NCI-H187 (cell line): ENCODE measurements at regions not wholly inside any gene's neighbourhood (a gene's known extent, or its start where the extent isn't known, plus 50 kb on each side); places are given as distances from the start of the nearest gene placed in this dataset.
A peak's percentile ranks its signal among the peaks of the same experiment; 100 is the strongest.
"Not testable (repeated sequence)": the region's sequence is repeated elsewhere in the genome, so short reads cannot be mapped to it uniquely, and the experiment has no call there.

Experiments
- DNase-seq, 2 experiments: peaks; one replicate each; lab custom pipeline; 2025; lab: John Stamatoyannopoulos, UW

DNA sequence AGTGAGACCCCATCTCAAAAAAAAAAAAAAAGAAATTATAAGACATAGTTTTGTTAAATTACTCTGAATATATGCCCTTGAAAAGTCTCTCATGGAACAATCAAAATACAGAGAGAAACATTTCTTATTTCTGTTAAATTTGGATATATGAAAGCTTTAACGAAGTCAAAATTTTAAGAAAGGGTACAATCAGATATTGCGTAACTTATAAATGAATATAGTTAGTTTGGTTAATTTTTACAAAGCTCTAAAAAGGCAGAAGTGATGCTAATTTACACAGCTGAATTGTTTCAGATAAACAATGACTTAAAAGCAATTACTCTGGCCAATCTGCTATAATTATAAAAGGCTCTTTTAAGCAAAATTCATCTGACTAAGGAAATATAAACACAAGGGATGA, 611.6 kb upstream of the CCDC179 start:
- DNase-seq, result no peak

DNA sequence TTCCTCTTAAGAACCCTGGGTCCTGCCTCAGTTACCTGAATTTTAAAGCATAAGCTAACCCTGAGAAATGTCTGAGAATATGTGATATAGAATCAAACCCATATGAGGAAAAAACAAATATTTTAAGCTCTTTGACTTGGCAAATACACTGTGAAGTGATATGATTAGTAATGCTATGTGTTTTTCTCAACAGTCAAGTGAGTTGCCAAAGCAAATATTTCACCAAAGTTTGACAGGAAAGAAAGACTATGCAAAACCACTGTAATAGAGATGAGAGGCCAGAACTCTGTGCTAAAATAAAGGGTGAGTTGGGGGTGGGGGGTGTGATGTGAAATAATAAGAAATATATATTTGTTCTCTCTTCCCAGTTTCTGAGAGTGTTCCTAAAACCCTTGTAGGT, 613.5 kb upstream of the CCDC179 start:
- no peak for DNase-seq

DNA sequence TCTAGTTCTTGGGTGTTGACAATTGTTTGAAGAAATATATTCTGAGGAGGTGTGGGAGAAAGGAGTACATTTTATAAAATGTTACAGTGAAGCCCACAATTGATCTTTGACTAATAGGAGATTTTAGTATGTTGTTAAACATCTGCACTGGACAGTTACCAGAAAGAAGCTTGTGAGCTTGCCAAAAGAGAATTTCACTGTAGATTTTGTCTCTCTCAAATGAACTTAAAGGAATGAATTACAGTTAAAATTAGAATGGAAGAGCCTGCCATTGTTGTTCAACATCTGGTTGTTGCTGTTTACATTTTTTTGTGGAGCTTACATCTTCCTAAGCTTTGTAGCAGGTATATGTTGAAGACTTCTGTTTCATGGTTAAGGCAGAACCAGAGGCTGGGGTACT, 620.5 kb upstream of the CCDC179 start:
- DNase-seq, result no peak

DNA sequence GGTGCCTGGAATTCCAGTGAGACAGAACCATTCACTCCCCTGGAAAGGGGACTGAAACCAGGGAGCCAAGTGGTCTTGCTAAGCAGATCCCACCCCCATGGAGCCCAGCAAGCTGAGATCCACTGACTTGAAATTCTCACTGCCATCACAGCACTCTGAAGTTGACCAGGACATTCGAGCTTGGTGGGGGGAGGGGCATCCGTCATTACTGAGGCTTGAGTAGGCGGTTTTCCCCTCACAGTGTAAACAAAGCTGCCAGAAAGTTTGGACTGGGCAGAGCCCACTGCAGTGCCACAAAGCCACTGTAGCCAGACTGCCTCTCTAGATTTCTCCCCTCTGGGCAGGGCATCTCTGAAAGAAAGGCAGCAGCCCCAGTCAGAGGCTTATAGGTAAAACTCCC, 623.9 kb upstream of the CCDC179 start:
- DNase-seq, result not testable (repeated sequence)

DNA sequence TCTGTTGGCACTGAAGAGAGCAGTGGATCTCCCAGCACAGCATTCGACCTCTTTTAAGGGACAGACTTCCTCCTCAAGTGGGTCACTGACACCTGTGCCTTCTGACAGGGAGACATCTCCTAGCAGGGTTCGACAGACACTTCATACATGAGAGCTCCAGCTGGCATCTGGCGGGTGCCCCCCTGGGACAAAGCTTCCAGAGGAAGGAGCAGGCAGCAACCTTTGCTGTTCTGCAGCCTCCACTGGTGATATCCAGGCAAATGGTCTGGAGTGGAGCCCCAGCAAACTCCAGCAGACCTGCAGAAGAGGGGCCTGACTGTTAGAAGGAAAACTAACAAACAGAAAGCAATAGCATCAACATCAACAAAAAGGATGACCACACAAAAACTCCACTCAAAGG, 624.3 kb upstream of the CCDC179 start:
- not testable (repeated sequence) for DNase-seq

DNA sequence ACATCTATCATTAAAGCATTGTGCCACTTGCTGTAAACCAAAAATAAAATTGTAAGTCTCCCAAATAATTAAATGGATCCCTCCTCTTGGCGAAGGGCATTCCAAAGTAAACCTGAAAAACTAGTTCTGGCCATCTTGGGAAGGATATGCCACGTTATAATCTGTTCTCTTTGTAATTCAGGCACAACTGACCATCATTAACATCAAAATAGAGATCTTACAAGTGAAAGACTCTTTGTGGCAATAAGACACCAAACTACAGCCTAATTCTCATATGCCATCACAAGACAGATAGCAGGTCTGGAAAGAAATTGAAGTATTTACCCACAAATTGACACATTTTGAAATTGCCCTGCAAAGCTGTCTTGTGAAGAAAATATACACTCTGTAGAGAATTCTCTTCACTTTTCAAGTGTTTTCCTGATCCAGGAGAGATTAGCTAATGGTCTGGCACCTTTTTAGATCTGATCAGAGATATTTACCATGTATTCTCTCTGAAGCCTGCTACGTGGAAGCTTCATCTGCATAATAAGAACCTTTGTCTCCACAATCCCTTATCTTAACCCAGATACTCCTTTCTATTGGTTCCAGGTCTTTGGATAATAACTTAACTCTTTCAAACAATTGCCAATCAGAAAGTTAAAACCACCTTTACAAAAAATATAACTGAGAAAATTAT, 630.4 kb upstream of the CCDC179 start:
- no peak for DNase-seq

DNA sequence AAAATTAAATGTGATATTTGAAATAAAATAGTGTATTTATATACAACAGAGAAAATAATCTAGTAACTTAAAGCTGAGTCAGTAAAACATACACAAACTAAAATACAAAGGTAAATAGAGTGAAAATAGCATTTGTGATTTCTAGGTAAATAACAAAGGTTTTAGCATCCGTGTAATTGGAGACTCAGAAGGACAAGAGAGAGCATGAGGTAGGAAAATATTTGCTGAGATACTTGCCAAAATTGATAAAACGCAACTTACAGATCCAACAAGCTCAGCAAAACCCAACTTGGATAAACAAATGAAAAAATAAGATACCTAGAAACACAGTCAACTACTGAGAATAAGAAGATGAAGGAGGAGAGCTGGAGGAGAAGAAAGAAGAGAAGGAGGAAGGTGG, 634.7 kb upstream of the CCDC179 start:
- no peak for DNase-seq

DNA sequence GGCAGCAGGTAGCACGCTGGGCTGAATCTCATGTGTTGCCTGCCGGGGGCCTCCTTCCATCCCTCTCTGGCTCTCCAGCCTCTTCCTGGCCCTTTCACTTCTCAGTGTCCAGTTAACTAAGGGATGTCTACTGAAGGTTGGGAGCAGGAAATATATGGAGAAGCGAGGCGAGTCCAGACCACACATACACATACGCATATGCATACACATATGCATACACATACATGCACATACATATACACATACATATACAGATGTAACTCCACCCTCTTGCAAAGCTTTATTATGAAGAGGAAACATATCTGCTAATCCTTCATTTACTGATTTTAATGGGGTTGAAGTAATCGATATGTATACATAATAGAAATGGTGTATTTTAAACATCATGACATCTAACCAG, 636.1 kb upstream of the CCDC179 start:
- no peak for DNase-seq

DNA sequence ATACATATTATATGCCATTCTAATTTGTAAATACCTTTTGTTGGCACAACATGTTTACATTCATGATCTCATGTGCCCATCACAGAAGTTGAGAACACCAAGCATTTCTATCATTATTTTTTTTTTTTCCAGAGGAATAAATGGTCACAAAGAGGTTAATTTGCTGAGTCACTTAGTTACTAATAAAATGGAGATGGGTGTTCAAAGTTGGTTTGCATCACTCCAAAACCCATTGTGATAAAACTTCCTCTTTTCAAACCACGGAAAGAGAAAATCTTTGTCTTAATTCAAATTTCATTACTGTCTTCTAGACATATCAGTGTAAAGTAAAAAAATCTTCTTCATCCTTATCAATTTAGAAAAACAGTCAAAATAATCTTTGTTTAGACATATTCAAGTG, 636.8 kb upstream of the CCDC179 start:
- DNase-seq, result no peak

DNA sequence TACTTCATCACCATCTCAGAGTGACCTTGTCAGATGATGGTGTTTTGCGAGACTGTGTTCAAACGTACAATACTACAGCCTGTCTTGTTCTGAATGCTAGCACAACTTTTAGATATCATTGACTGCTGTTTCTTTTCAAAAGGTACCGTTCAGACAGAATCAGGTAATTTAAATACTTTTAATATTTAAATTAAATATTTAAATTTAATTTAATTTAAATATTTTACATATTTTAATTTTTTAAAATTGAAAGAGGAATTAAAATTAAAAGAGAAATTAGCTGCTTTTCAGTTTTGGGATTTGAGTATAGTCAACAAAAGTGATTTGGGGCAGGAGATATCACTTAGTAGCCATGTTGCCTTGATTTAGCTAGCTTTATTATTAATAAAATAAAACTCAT, 642.1 kb upstream of the CCDC179 start:
- DNase-seq, result no peak

DNA sequence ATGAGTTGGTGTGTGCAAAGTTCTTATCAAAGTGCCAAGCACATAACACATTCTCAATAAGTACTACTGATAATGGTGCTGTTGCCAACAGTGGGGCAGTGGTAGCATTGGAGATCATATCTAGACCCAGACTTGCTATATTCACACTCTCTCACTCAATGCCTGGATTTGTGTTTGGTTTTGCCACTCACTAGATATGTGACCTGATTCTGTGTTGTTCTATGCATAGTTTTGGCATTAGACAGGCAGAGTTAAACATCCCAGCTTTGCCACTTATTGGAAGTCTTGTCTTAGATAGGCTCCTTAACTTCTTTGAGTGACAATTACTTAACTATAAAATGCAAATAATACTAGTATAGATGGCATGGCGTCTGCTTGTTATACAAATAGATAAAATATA, 642.6 kb upstream of the CCDC179 start:
- DNase-seq, result no peak

DNA sequence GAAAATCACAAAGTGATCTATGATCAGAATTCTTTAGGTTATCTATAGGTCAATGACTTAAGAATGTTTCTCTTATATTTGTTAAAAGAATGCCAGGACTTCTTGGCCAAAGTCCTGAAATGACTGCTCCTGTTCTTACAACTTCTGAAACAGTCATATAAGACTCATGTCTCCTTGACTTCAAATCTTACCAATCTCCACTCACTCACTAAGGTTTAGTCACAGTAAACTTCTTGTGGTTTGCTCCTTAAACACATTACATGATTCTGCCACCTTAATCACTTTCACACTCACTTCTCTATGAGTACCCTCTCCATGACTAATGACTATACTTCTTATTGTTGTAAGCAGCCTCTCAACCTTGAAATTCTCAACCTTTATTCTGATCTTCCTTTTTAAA, 648.7 kb upstream of the CCDC179 start:
- DNase-seq, result no peak

DNA sequence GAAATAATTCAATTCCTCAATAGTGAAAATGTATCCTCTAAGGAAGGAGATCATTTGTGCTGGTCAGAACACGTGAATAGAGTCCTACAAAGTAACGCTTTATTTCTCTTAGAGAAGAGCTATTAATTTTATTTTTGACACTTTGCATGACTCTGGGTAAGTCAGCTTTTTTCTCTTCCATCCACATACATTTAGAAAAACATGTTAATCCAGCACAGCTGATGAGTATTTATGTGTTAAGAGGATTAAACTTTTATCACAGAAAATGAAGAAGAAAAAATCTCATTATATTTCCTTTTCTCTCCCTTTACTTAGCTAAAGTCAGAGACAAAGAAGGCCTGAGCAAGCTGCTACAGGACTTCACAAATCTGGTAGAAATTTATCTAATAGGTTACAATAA, 649.5 kb upstream of the CCDC179 start:
- DNase-seq, result no peak

DNA sequence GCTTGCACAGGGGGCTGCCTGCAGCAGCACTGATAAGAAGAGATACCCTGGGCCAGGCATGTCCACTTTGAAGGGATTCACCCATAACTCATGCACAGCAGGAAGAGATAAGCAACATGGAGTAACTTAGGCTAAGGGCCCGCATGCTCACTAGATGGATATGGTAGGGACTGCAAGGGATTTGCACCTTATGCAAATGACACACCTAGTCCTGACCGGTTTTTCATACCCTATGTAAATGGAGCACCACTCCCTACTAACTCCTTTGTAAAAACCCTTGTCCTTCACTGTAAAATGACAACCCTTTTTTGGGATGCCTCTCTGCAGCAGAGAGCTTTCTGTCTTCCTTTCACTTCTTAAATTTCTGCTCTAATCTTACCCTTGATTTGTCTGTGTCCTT, 658.9 kb upstream of the CCDC179 start:
- DNase-seq, result no peak

DNA sequence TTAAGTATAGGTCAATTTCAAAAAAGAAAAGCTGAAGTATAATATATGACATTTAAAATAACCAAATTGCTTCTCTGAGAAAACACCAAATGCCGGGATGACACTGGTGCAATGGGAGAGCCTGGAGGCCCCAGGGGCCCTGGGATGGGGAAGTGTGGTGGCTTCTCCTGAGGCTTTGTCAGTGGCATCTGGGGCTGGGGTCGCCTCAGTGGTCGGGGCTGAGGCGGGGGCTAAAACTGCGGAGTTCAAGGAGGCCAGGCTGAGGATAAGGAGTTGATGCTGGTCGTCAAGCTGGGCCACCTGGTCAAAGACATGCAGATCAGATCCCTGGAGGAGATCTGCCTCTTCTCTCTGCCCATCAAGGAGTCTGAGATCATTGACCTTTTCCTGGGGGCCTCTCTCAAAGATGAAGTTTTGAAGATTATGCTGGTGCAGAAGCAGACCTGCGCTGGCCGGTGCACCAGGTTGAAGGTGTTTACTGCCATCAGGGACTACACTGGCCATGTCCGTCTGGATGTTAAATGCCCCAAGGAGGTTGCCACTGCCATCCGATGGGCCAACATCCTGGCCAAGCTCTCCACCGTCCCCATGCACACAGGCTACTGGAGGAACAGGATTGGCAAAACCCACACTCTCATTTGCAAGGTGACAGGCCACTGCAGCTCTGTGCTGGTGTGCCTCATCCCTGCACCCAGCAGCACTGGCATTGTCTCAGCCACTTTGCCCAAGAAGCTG, 660.1 kb upstream of the CCDC179 start:
- no peak for DNase-seq

DNA sequence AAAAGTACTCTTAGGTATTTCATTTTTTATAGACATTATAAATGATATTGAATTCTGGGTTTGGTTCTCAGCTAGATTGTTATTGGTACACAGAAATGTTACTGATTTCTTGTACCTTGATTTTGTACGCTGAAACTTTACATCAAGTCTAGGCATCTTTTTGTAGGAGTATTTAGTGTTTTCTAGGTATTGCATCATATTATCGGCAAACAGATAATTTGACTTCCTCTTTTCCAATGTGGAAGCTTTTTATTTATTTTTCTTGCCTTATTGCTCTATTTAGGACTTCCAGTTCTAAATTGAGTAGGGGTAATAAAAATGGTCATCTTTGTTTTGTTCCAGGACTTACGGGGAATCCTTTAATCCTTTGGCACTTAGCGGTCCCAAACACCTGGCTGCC, 676.6 kb upstream of the CCDC179 start:
- no peak for DNase-seq

DNA sequence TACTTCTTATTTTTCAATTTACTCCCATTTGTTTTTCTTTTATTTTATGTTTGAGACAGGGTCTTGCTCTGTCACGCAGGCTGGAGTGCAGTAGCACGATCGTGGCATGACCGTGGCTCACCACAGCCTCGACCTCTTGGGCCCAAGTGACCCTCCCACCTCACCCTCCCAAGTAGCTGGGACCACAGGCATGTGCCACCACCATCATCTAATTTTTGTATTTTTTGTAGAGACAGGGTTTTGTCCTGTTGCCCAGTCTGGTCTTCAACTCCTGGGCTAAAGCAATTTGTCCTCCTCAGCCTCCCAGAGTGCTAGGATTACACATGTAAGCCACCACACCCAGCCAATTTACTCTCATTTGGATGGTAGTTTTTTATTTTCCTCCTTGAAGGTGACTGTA, 679.3 kb upstream of the CCDC179 start:
- no peak for DNase-seq

DNA sequence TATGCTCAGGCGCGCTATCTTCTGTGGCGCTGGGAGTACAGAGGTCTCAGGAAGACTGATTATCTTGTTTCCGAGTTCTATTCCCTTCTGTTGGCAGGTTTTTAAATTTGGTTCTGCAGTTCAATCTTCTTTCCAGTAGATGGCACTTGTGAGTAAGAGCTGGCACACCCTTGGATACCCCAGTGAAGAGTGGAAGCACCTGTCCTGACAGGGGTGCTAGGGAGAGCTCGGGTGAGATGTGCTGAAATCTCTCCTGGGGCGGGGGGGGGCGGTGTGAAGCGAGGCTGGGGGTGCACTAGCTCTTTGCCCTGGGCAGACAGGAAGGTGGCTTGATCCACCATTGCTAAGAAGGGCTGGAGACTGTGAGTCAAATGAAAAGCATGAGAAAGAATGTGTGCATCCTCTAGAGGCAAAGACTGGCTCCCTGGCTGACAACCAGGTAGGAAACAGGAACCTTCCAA, 679.9 kb upstream of the CCDC179 start:
- peak; percentile 10 to 16 for DNase-seq

DNA sequence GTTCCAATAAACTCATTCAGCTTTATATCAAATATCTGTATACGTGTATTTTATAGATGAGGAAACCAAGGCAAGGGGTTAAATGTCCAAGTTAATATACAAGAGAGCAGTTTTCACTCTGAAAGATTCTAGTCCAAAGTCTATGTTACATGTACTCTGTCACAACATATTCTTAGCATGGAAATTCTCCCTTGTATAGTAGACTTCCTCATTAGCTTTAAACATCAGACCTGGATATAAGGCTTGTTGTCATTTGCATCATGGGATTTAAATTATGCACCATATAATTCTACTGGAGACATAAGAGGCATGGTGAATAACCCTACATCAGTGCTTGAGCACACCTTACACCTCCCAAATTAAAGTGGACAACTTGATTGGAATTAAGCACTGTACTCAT, 681.9 kb upstream of the CCDC179 start:
- no peak for DNase-seq

DNA sequence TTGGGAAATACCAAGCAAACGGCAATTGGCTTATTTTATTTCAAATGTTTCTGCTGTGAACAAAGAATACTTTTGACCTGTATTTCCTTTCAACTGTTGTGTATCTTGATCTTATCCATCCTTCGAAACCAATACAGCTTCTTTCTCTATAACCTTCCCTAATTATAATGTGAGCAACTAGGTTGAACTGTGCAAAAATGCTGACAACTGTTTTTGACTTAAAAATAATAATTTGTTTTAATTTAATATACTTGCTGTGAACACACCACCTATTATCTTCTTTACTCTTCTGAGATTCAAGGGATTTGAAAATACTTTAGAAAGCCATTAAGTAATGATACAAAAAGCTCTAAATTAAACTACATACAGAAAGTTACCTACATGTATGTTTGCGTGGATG, 682.5 kb upstream of the CCDC179 start:
- DNase-seq, result no peak

DNA sequence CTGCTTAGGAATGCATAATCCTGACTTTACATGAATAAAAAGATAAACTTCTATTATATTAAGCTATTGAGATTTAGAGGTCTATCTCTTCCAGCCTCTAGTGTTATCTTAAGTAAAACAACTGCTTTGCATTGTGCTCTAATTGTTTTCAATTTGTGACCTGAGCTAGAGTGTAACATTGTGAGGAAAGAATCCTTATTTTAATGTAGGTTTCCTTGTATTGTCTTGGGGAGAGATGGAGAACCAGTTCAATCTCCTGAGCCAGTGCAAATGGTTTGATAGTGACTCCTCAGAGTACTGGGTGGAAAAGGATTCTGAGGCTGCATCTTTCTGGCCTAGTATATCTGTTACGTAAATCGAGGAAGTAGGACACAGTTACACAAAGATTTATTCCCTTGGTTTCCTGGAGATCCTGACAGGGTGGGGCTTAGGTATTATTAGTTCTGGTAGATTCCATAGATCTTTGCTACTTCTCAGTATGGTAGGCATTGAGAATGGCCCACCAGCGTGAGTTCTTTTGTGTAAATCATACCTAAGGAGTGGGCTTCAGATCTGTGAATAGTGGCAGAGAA, 683.5 kb upstream of the CCDC179 start:
- DNase-seq, result no peak

DNA sequence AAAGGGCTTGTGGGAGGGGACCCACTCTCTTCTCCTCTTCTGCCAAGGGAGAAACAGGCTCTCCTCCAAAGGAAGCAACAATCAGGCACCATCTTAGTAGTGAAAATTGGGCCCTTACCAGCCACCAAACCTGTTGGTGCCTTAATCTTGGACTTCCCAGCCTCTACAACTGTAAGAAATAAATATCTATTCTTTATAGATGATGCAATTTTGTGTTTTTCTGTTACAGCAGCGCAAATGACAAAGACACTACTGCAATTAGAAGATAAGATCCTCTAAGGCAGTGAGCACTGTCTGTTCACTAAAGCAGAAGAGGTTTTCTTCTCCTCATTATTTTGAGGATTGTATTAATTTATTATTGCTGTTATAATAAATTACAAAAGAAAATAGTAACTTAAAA, 691.4 kb upstream of the CCDC179 start:
- DNase-seq, result no peak

DNA sequence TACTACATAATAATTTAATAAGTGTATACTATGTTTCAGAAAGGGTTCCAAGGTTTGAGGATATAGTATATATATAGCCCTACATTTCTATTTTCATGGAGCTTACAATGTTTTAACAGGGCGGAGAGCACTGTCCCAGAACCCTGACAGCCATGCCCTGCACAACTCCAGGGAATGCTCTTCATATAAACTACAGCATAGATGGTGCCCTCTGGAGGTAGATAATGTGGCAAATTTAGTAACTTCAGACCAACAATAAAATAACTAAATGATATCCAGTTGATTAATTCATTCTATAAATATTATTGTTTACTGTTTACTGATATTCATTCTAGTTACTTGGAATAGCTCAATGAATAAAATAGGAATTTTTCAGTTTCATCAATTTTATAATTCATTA, 693.7 kb upstream of the CCDC179 start:
- DNase-seq, result no peak

DNA sequence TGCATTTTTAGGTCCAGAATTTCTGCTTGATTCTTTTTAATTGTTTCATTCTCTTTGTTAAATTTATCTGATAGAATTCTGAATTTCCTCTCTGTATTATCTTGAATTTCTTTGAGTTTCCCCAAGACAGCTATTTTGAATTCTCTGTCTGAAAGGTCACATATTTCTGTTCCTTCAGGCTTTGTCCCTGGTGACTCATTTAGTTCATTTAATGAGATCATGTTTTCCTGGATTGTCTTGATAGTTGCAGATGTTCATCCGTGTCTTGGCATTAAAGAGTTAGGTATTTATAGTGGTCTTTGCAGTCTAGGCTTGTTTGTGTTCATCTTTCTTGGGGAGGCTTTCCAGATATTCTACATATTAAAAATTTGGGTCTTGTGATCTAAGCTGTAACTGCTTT, 694.8 kb upstream of the CCDC179 start:
- DNase-seq, result no peak
